NCI-H2029 treated with DMSO at 0.1 percent for 48 hours (cell line): ENCODE measurements at regions not wholly inside any gene's neighbourhood (a gene's known extent, or its start where the extent isn't known, plus 50 kb on each side); places are given as distances from the start of the nearest gene placed in this dataset.

Experiments used
- DNase-seq: peaks from one replicate; lab custom pipeline; 2025; lab: John Stamatoyannopoulos, UW

DNA sequence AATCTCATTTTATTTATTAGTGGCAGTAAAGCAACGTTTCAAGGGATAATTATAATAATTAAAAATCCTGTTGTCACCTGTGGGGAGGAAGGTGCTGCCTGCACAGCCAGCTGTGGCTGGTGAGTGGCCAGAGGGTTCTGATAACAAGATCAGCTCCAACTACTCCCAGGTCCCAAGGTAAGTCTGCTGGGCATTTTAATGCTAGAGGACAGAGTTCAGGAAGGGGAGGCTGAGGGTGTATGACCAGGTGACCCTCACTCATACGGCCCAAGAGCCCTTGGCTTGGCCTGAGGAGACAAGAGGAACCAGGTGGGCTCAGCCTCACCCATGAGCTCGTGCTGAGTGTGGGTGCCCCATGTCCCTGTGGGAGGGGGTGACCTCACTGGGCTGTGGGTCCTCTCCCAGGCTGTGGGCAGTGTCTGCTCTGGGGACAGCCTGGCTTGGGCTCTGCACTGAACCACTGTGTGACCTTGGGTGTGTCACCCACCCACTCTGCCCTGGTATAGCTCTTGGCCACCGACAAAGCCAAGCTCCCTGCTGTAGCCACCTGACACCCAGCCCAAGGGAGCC is 223.8 kb downstream of the PTPRU start:
- DNase-seq = no peak

DNA sequence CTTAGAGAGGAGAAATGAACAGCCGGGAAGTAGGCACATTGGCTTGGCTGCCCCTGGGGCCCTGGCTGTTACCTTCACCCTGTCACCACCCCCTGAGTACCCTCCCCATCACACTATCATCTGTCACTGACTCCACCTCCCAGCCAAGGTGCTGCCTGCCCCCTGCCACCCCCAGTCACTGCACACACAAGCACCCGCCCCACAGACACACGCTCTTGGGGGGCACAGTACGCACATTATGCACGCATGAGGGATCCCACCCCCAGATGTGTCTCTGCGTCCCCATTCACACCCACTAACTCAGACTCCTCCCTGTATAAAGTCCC is 223.3 kb downstream of the PTPRU start:
- DNase-seq = no peak

GRCh38 chr1:29458737-29459619 is 222.7 kb downstream of the PTPRU start:
- DNase-seq = no peak

DNA sequence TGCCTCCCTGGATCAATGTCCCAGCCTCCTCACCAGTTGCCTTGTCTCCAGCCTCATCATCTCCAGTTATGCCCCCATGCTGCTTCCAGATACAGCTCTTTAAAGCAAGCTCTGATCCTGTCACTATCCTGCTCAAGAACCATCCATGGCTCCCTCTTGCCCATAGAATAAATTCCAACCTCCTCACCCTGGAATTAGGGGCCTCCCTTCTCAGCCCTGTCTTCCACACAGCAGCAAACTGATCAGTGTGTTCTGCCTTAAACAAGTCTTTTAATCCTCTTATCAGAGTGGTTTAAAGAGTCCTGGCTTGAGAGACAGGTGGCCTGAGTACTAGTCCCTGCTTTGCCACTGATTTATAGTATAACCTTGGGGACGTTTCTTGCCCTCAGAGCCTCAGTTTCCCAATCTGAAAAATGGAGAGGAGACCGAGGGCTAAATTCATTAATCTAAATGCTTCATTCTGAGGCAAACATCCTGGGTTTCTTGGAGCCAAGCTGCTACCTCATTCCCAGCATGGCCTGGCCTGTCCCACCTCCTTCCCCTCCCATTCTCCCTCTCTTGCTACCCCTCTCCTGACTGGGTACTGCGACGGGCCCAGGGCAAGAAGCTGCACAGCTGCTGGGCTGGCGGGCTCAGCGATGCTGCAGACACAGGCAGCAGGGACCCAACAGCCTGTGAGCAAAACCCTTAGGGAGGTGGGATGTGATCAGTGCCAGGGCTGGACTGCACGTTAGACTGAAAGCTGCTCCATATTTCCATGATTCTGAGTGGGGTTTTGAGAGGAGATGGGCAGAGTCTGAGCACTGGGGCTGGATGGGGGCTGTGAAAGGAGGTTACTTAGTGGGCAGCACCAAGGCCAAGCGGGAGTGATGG is 221.4 kb downstream of the PTPRU start:
- no peak for DNase-seq

GRCh38 chr1:29456685-29457435 is 220.5 kb downstream of the PTPRU start:
- DNase-seq = no peak

GRCh38 chr1:29455781-29456180 is 219.5 kb downstream of the PTPRU start:
- DNase-seq = no peak

DNA sequence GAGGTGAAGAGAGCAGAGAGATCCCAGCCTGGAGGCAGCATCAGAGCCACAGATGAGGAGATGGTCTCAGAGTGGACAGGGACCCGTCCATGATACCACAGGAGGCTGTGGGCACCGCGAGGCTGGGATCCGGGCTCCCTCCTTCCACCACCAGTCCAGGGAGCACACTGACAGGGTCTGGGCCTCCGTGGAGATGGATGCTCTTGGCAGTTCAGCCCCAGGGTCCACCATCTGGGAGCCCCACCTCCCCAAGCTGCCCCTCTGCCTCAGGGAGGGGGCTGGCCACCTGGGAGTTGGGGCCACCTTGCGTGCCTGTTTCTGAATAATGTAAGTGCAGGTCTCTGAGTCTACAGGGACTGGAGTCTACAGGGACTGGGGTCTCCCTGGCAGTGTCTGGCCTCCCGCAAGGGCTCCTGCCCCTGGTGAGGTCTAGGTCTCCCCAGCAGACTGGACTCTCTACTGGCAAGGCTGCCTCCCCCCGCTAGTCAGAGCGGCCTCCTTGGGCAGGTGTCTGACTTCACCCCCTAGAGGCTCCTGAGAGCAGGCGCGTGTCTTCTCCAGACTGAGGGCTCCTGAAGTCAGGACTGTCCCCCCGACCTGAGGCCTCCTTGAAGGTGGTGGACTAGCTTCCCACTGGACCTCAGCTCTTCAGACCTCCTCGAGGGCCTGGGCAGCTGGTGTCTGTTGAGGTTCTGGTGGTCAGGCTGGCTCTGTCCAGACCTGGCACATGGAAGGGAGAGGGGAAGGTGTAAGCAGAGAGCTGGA is 218.5 kb downstream of the PTPRU start:
- no peak for DNase-seq

DNA sequence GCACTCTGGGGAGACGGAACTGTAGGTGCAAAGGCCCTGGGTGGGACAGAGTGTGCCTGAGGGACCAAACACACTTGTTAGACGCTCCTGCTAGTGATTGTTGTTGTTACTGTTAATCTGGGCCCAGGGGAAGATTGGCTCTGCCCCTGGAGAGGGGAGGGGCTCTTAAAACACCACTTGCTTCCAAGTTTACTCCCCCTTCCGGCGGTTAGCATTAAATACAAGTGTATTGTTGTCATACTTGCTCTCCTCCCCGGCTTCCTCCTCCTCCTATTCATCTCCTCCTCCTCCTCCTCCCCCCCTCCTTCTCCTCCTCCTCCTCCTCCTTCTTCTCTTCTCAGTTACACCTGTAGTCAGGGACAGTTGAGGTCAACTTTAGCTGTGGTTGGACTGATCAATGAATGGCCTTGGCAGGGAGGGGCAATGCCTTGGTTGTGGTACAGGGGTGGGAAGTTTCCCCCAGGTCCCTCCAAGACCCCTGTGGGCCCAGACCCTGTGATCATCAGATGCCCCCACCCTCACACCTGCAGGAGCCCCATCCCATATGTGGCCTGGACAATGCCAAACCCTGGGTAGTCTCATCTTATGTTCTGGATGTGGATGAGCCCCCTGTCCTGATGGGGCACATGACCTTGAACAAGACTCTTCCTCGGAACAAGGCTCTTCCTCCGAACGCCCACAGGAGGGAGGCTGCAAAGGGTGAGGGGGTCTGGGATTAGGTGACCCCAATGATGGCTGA is 217.3 kb downstream of the PTPRU start:
- peak; percentile 25 for DNase-seq

DNA sequence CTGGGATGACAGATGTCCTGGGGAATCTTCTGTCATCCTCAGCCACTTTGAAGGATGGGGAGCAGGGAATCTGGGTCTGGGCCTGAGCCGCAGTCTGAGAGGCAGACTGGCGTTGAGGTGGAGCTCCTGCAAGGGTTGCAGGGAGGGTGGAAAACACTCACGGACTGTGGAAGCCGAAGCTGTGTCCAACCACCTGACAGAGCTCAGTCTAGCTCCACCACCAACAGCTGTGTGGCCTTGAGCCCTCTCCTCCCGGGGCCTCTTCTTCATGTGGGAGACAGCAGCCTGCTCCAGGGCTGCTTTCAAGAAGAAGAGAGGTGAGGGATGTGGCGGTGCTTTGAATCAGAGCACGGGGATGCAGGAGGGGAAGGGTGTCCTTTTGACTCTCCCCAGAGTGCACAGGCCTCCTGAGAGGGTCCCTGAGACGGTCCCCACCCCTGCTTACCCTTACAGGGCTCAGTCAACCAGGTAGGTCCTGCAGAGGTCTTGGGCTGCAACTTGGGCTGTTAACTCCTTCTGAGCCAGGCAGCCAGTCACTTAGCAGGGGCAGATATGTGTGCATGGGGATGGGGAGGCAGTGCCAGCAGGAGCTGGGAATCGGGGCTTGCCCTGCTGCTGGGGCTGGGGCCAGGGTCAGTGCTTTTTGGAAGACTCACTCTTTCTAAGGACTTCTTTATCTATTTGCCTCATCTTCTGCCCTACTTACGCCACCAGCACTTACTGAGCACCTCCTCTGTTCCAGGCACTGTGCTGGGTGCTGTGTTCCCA is 216.3 kb downstream of the PTPRU start:
- no peak for DNase-seq

GRCh38 chr1:29451368-29451892 is 215.1 kb downstream of the PTPRU start:
- DNase-seq = no peak

GRCh38 chr1:29450591-29450990 is 214.3 kb downstream of the PTPRU start:
- no peak for DNase-seq

DNA sequence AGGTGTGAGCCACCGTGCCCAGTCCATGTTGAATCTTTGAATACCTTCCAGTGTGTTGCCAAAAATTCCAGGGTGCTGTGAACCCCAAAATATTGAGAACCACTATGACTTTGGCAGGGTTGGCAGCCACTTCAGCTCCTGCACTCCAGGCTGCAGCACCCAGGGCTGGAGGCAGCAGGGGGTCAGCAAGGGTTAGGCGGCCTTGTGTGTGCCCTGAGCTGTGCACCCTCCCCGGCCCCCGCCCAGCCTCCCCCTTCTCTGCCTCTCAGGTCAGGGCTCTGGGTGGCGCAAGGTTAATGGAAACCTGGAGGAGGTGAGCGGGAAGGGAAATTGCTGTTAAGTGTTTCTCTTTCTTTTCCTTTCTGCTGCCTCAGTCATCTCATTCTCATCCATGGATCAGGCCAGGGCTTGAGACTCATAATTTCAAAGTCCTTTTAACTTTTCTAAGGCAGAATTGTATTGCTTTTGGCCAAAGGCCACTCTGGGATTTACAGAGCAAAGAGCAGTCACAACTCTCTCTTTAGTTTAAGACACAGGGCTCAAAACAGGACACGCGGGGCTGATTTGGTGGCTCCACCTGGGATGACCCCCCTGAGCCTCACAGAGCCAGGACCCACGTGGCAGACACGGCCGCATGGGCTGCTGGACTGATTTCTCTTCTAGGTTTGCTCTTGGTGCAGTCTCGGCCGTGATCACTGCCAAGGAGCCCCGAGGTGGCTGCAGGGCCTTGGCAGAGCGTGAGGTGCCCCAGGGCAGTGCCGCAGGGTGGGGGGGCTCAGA is 212.3 kb downstream of the PTPRU start:
- DNase-seq = no peak

DNA sequence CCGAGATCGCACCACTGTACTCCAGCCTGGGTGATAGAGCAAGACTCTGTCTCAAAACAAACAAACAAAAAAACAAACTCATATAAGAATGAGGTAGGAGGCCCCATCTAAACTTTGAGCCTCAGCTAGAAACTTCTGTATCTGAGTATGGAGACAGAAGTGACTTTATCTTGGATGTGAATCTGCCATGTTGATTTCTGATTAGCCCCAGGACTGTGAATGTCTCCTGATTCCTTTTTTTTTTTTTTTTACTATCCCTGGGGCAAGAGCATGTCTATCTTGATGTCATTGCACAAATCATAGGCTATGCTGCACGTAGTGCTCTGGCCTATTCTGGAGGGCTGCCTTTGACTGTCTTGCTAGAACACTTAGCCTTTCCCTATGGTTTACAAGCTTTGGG is 211.0 kb downstream of the PTPRU start:
- DNase-seq = no peak

GRCh38 chr1:29444782-29445729 is 208.7 kb downstream of the PTPRU start:
- no peak for DNase-seq

DNA sequence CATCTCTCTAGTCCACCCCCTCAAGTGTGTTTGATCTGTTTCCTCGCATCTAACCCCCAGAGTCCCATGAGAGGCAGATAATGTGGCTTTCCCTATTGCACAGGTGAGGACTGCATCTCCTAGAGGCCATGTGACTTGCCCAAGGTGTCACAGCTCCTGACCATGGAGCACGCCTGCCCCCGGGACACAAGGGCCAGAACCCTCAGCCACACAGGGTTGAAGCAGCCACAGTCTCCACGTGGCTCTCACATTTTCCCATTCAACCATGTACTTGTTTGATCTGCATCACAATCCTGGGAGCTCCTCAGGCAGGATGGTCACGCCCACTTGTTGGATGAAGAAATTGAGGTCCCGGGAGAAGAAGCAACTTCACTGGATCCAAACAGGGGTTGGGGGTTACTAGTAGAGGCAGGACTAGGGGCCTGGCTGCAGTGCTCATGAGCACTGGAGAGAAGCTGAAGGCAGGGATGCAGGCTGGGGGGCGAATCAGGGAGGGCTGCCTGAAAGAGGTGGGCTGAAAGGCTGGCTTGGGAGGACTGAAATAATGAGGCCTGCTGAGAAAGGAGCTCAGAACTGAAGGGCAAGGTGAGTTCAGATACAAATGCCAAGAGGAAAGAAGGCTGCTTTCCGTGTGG is 207.9 kb downstream of the PTPRU start:
- DNase-seq = no peak

DNA sequence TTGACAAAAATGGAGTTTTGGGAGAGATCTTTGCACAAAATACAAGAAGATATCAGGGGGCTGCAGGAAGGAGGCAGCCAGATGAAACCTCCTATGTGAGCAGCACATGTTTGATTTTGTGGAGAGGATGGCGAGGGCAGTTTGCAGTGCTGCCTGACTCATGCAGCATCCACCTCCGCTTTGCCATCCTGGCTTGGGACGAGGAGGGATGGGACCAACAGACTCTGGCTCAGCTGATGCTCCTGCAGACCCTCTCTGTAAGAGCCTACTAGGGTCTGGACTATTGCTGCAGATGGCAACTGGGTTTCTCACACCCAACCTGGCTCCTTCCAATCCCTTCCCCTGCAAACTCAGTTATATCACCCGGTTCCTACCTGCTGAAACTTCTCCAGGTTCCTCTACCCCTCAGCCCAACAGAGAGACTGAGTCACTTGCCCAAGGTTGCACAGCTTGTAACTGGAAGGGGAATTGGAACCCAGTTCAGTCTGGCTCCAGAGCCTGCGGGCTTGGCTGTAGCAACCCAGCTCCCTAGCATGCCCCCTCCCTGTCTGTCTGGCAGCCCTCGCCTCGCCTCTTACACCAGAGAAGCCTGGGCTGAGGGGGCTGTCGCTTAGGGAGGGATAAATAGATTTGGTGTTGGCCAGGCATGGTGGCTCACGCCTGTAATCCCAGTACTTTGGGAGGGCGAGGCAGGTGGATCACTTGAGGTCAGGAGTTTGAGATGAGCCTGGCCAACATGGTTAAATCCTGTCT is 205.8 kb downstream of the PTPRU start:
- no peak for DNase-seq
